Caco-2 (cell line): ENCODE measurements at regions not wholly inside any gene's neighbourhood (a gene's known extent, or its start where the extent isn't known, plus 50 kb on each side); places are given as distances from the start of the nearest gene placed in this dataset.

Experiments
- BruUV-seq: library from RNA; stranded (reverse); fragments of 400-500 nt; replicated peaks from 2 replicates; lab custom pipeline; 2021; lab: Mats Ljungman, UMichigan
- CTCF ChIA-PET: fragments of 300-600 bp; sonication (Branson Sonifier 250); formaldehyde crosslinking; loops from one replicate; lab custom pipeline; 2022; ENCODE audit warnings: antibody characterized with exemption; lab: Charles Lee
- POLR2A ChIA-PET: fragments of 300-600 bp; sonication (Branson Sonifier 250); formaldehyde crosslinking; loops from one replicate; lab custom pipeline; 2022; ENCODE audit warnings: antibody characterized with exemption; lab: Charles Lee
- DNase-seq, 2 experiments: peaks; one replicate each; pipeline versions ENCODE4 v3.0.0 to v3.0.0-alpha.2; 2020 to 2022
- H3K27me3 ChIP-seq: replicated peaks from 2 replicates; pipeline ENCODE4 v1.6.0; 2011; ENCODE audit warnings: low read length; ENCODE audit not compliant: control insufficient read depth, insufficient read depth
- H3K36me3 ChIP-seq: 2 replicates; pipeline ENCODE4 v1.5.1; 2011; ENCODE audit warnings: low read length; ENCODE audit not compliant: control insufficient read depth, insufficient read depth
- H3K4me1 ChIP-seq: fragments of 250-450 bp; sonication (Bioruptor Pico); 2 replicates; pipeline ENCODE4 v1.5.1; 2020; ENCODE audit warnings: mild to moderate bottlenecking
- H3K4me3 ChIP-seq: 2 replicates; pipeline ENCODE4 v1.5.1; 2011; ENCODE audit warnings: low read depth, mild to moderate bottlenecking, control low read depth, low read length
- H3K9me3 ChIP-seq: fragments of 250-450 bp; sonication (Bioruptor Pico); 2 replicates; pipeline ENCODE4 v1.5.1; 2020; ENCODE audit warnings: mild to moderate bottlenecking, moderate library complexity
- H3K27ac Mint-ChIP-seq: one replicate; pipeline ENCODE4 v1.8.0; 2022; ENCODE audit warnings: mixed read lengths; ENCODE audit not compliant: unreplicated experiment
- H3K27me3 Mint-ChIP-seq: one replicate; pipeline ENCODE4 v1.8.0; 2022; ENCODE audit warnings: mixed read lengths; ENCODE audit not compliant: insufficient read depth, unreplicated experiment
- H3K36me3 Mint-ChIP-seq: one replicate; pipeline ENCODE4 v1.8.0; 2022; ENCODE audit warnings: mild to moderate bottlenecking, mixed read lengths; ENCODE audit not compliant: insufficient read depth, unreplicated experiment
- H3K4me1 Mint-ChIP-seq: one replicate; pipeline ENCODE4 v1.8.0; 2022; ENCODE audit warnings: low read depth, mixed read lengths; ENCODE audit not compliant: unreplicated experiment
- H3K4me3 Mint-ChIP-seq: one replicate; pipeline ENCODE4 v1.8.0; 2022; ENCODE audit warnings: mild to moderate bottlenecking, moderate library complexity, mixed read lengths; ENCODE audit not compliant: unreplicated experiment
- H3K9me3 Mint-ChIP-seq: one replicate; pipeline ENCODE4 v1.8.0; 2022; ENCODE audit warnings: mixed read lengths; ENCODE audit not compliant: unreplicated experiment
- CTCF ChIP-seq, 2 experiments: fragments of 200-600 bp in 1 of 2; IDR thresholded peaks; 1 replicate in 1 of 2; 2 replicates in 1 of 2; pipeline versions ENCODE4 v1.5.1 to v1.8.0; 2011 to 2022; ENCODE audit warnings: antibody characterized with exemption in 1 of 2, control low read depth in 1 of 2, inconsistent platforms in 1 of 2, low read depth in 1 of 2, low read length in 1 of 2, mild to moderate bottlenecking in 1 of 2, moderate library complexity in 1 of 2; ENCODE audit not compliant: insufficient read depth in 1 of 2, severe bottlenecking in 1 of 2, unreplicated experiment in 1 of 2
- intact Hi-C: fragments of 100-400 bp; cut with micrococcal nuclease; formaldehyde crosslinking; loops from one replicate; pipeline ENCODE4 v1.10.0; 2022; ENCODE audit not compliant: unreplicated experiment

- H3K27ac Mint-ChIP-seq = no peak overlapping the region
- CTCF ChIA-PET = no interaction called here
- no peak overlapping the region for H3K4me3 Mint-ChIP-seq
- no peak for TF ChIP-seq CTCF (IDR thresholded peaks at IDR 0.05; ENCODE audit: insufficient read depth in 1 of 2, low read depth in 1 of 2, low read length in 1 of 2, severe bottlenecking in 1 of 2, unreplicated experiment in 1 of 2)
- Histone ChIP-seq H3K36me3 (no peaks in the 10 kb centered on the region), H3K4me1 (0 out of 2 replicates have a peak, but pooled peaks cover 6% of the 10 kb centered on the region), H3K4me3 (no peak overlapping the region), H3K9me3 (no peaks in the 10 kb centered on the region), H3K27me3 (no peaks in the 10 kb centered on the region)
- H3K4me1 Mint-ChIP-seq = no peaks in the 10 kb centered on the region
- POLR2A ChIA-PET = no interaction called here
- peaks cover 6% of the 10 kb centered on the region for H3K27me3 Mint-ChIP-seq
- no peak for DNase-seq
- no TSS peak for BruUV-seq
- intact Hi-C loops = no loop called here
- H3K36me3 Mint-ChIP-seq = no peaks in the 10 kb centered on the region
- no peaks in the 10 kb centered on the region for H3K9me3 Mint-ChIP-seq
Observed at GRCh38 chr9:86454701-86455615, 100.7 kb upstream of the TUT7 start.

- TF ChIP-seq CTCF (IDR thresholded peaks at IDR 0.05; ENCODE audit: insufficient read depth in 1 of 2, low read depth in 1 of 2, low read length in 1 of 2, severe bottlenecking in 1 of 2, unreplicated experiment in 1 of 2) = no peak
- H3K9me3 ChIP-seq = no peaks in the 10 kb centered on the region
- no peak overlapping the region for H3K4me3 ChIP-seq
- intact Hi-C loops = no loop called here
- H3K4me1 Mint-ChIP-seq = no peaks in the 10 kb centered on the region
- ChIA-PET POLR2A (no interaction called here), CTCF (no interaction called here)
- no peak for DNase-seq
- H3K4me1 ChIP-seq = no peaks in the 10 kb centered on the region
- H3K9me3 Mint-ChIP-seq = no peaks in the 10 kb centered on the region
- no peak overlapping the region for H3K4me3 Mint-ChIP-seq
- no peaks in the 10 kb centered on the region for H3K36me3 Mint-ChIP-seq
- no peaks in the 10 kb centered on the region for H3K36me3 ChIP-seq
- BruUV-seq = no TSS peak
- peaks cover 6% of the 10 kb centered on the region for H3K27me3 Mint-ChIP-seq
- no peak overlapping the region for H3K27ac Mint-ChIP-seq
- no peaks in the 10 kb centered on the region for H3K27me3 ChIP-seq
Observed at GRCh38 chr9:86452201-86452828, 98.1 kb upstream of the TUT7 start.

GRCh38 chr9:86449246-86449645 lies 95.0 kb upstream of the TUT7 start:
- peaks cover 2% of the 10 kb centered on the region for H3K27me3 Mint-ChIP-seq
- no peaks in the 10 kb centered on the region for H3K4me1 Mint-ChIP-seq
- ChIA-PET POLR2A (no interaction called here), CTCF (no interaction called here)
- Histone ChIP-seq H3K9me3 (no peaks in the 10 kb centered on the region), H3K4me1 (no peaks in the 10 kb centered on the region), H3K4me3 (no peak overlapping the region), H3K36me3 (no peaks in the 10 kb centered on the region), H3K27me3 (no peaks in the 10 kb centered on the region)
- BruUV-seq = no TSS peak
- no peaks in the 10 kb centered on the region for H3K9me3 Mint-ChIP-seq
- no peak overlapping the region for H3K27ac Mint-ChIP-seq
- no peak for DNase-seq
- TF ChIP-seq CTCF (IDR thresholded peaks at IDR 0.05; ENCODE audit: insufficient read depth in 1 of 2, low read depth in 1 of 2, low read length in 1 of 2, severe bottlenecking in 1 of 2, unreplicated experiment in 1 of 2) = no peak
- H3K36me3 Mint-ChIP-seq = no peaks in the 10 kb centered on the region
- intact Hi-C loops = no loop called here
- no peak overlapping the region for H3K4me3 Mint-ChIP-seq
